GM12873 (cell line): ENCODE measurements at regions not wholly inside any gene's neighbourhood (a gene's known extent, or its start where the extent isn't known, plus 50 kb on each side); places are given as distances from the start of the nearest gene placed in this dataset.

Source experiments
- CTCF ChIP-seq: IDR thresholded peaks from 2 replicates; pipeline ENCODE4 v1.5.1; 2012; ENCODE audit warnings: low read depth, mild to moderate bottlenecking, moderate library complexity, low read length, control low read depth; ENCODE audit not compliant: insufficient read depth; ENCODE audit errors: missing control alignments

GRCh38 chr4:181952478-181952877, 290.7 kb upstream of the TENM3 start:
- TF ChIP-seq CTCF = no peak

GRCh38 chr4:181956512-181956911, 286.7 kb upstream of the TENM3 start:
- TF ChIP-seq CTCF = no peak

- no peak for TF ChIP-seq CTCF
Observed at GRCh38 chr4:181957088-181957487, 286.1 kb upstream of the TENM3 start.

- TF ChIP-seq CTCF = no peak
Observed at GRCh38 chr4:181958446-181958845, 284.8 kb upstream of the TENM3 start.

- TF ChIP-seq CTCF = no peak
Observed at GRCh38 chr4:181959121-181959520, 284.1 kb upstream of the TENM3 start.

GRCh38 chr4:181960384-181960783, 282.8 kb upstream of the TENM3 start:
- TF ChIP-seq CTCF = no peak

- no peak for TF ChIP-seq CTCF
Observed at GRCh38 chr4:181962321-181962720, 280.9 kb upstream of the TENM3 start.
